HG03196 (cell line): ENCODE measurements at regions not wholly inside any gene's neighbourhood (a gene's known extent, or its start where the extent isn't known, plus 50 kb on each side); places are given as distances from the start of the nearest gene placed in this dataset.

ENCODE experiments used
- ATAC-seq: cut with Tn5 transposase; IDR thresholded peaks from one replicate; pipeline ENCODE4 v1.9.1; 2021; ENCODE audit not compliant: unreplicated experiment

DNA sequence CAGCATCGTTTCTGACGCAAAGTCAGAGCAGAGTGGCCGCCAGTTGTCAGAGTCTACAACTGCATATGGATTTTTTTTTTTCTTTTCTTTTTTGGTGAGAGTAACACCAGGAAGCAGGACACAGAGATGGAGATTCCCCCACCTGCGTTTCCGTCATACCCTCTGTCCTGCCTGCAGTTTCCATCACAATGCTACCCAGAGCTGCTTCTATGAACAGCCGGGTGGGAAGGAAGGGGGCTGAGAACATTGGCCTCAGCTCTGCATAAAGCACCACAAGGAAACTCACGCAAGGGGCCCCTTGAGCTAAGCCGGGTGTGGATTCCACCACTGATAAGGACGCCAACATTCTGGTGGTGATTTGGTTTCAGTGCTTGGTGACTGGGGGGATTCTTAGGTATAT is 183.5 kb upstream of the AFDN start:
- no peak for ATAC-seq

DNA sequence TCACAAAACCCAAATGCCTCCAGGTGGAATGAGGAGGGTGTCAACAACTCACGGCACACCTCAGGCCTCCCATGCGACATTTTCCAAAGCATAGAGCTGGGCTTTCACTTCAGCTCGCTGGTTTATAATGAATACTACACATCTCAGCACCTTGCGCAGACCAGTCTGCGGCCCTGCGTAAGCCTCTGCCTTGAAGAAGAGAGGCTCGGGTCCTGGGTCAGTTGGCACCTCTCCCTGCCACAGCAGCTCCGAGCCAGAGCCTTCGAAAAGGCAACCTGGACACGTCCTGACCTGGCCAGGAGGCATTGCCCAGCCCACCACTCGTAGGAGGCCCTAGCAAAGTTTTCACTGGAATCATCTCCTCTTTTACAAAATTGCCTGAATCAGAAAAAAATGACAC is 183.0 kb upstream of the AFDN start:
- no peak for ATAC-seq

DNA sequence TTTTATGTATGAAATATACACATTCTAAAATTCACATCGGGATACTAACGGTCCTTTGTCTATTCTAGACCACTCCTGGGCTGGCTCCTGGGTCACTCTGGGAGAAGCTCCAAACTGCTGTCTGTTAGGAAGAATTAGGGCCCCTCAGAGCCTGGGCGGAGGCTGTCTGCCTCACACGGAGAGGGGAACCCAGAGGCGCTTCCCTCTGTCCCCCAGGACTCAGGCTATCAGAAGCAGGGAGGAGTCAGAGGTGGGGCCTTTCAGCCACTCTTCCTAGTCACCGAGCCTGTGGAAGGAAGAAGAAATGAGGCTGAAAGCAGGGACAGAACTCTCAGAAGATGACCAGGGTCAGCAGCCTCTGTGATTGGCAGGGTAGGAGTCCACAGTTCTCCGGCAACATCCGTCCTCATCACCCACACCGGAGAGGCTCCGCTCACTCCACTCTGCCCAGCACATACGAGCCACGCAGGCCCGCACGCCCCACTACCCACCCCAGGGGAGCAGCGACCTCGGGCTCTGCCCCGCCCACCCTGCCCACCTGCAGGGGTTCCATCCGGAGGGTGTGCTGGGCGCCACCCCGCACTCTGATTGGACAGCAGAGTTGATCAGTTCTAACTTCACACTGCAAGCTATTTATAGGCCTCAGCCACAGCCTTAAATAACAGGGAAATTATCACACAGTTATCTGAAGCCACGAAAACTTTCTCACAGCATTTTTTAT is 182.1 kb upstream of the AFDN start:
- no peak for ATAC-seq

DNA sequence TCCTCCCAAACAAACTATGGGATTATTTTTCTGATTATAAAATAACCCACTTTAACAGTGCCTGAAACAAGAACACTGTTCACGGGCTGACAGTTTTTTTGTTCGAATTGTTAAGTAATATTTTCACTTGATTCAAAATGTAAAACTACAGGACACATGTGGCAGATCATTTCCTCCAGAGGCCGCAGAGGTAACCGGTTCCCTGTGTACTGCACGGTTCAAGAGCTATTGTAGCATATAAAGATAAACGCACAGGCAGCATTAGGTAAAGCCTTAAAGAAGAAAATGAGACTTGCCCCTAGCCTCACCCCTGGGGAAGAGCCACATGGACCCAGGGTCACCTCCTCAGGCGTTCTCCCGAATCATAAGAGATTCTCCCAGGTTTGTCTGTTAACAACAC is 181.3 kb upstream of the AFDN start:
- no peak for ATAC-seq

DNA sequence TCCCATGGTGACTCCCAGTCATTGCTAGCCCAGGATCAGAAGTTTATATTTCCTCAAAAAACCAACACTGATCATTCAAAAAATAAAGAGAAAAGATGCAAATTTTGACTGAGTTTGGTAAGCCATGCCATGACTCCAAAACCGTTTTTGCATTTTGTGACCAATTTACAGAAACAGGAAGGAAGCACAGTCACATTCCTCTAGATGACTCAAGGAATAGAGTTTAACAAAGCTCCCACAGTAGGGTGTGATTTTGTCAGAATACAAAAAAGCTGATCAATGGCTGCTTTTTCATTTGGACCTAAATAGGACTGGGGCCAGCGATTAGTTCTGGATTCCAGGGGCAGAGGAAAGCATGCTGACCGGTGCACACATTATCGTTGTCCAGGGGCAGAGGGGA is 179.4 kb upstream of the AFDN start:
- ATAC-seq, result no peak

DNA sequence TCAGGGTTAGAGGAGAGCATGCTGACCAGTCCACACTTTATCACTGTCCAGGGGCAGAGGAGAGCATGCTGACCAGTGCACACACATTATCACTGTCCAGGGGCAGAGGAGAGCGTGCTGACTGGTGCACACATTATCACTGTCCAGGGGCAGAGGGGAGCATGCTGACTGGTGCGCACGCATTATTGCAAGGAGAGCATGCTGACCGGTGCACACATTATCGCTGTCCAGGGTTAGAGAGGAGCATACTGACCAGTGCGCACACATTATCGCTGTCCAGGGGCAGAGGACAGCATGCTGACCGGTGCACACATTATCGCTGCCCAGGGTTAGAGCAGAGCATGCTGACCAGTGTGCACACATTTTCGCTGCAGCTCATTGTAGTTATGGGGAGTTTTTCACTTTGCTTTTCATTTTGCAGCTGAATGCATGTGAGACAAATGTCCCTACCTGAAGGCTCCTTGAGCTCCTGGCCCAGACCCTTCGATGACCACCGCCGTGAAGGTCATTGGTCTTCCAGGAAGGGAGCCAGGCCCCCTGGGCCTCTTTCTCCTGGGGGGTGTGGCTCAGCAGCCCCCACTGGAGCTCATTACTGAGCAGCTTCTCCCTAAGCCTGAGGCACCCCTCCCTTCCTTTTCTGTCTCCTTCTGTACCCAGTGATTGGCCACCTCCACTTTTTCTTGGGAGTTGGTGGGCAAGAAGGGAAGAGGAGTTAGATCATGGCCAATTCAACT is 178.8 kb upstream of the AFDN start:
- ATAC-seq, result no peak

DNA sequence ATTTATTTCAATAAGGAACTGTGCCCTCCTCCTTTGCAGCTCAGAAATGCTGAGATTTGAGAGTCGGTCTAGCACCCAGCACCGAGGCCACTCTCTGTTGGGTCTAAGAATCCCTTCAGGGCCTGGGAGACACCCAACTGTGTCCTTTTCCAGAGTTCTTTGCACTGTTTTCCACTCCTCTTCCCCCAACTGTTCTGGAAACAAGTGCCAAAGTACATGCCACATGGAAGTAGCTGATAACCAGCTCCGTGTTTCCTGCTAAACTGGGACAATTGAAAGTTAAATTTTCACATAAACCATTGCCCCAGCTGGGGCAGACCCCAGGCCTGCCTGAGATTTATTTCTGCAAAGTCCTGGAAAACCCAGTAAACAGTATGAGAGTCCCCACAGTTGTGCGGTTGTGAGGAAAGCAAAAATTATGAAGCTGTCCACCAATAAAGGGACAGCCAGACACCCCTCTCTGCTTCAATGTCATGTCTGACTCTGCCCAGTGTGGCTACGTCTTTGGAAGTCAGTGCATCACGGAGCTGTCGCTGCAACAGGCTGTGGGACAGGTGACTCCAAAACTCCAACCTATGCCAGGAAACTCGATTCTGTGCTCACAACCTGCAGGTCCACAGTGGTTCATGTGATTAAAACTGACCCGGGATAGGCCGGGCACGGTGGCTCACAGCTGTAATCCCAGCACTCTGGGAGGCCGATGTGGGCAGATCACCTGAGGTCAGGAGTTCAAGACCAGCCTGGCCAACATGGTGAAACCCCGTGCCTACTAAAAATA is 178.0 kb upstream of the AFDN start:
- ATAC-seq, result no peak

DNA sequence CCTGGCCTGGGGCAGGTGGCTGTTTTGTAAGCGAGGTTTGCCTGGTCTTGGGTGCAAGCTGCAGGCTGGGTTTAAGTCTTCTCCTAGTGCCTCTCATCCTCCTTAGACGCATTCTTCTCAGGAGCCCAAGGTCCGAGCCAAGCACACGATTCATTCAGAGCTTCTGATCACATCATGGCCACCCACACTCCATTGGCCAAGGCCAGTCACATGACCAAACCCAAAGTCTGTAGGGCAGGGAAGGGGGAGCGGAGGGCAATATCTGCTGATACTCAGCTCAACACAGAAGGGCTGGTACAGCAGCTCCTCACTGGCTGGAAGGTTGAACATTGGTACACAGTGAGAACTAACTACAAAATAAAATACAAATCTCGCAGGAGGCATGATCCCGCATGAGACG is 177.2 kb upstream of the AFDN start:
- ATAC-seq, result no peak

DNA sequence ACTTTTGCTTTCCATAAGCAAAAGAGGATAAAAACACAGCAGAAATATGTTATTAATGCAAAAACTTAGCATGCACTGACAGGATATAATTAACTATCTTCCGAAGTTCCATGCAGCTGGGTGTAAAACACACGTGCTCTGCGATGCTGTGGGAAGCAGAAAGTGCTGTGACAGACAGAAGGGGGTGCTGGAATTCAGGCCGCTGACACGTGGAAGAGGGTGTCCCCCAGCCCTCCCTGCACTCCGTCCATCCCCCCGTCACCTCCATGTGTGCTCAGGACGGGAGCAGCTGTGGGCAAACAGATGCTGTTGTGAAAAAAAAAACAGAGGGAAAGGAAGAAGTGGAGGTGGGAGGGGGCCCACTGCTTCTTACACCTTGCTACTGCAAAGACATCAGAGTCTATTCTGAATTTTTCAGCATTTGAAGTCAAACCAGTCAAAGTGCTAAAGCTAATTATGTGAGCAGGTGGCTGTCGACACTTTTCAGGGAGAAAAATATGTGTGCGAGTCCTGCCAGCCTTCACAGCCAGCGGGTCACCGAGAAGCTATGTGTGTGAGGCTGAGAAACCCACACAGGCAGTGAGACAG is 175.9 kb upstream of the AFDN start:
- ATAC-seq, result no peak

DNA sequence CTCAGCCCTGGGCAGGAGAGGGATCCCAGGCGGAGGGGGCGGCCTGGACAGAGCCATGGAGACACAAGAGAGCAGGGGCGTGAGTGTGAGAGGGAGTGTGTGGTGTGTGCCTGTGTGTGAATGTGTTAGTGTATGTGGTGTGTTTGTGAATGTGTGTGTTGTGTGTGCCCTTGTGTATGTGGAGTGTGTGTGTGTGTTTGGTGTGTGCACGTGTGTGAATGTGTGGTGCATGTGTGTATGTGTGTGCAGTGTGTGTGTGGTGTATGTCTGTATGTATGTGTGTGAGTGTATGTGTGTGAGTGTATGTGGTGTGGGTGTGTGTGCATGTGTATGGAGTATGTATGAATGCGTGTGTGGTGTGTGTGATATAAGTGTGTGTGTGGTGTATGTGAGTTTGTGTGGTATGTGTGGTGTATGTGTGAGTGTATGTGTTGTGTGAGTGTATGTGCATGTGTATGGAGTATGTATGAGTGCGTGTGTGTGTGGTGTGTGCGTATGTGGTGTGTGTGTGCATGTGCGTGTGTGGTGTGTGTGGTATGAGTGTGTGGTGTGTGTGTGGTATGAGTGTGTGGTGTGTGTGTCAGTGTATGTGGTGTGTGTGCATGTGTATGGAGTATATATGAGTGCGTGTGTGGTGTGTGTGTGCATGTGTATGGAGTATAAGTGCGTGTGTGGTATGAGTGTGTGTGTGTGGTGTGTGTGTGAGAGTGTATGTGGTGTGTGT is 175.2 kb upstream of the AFDN start:
- ATAC-seq, result no peak

DNA sequence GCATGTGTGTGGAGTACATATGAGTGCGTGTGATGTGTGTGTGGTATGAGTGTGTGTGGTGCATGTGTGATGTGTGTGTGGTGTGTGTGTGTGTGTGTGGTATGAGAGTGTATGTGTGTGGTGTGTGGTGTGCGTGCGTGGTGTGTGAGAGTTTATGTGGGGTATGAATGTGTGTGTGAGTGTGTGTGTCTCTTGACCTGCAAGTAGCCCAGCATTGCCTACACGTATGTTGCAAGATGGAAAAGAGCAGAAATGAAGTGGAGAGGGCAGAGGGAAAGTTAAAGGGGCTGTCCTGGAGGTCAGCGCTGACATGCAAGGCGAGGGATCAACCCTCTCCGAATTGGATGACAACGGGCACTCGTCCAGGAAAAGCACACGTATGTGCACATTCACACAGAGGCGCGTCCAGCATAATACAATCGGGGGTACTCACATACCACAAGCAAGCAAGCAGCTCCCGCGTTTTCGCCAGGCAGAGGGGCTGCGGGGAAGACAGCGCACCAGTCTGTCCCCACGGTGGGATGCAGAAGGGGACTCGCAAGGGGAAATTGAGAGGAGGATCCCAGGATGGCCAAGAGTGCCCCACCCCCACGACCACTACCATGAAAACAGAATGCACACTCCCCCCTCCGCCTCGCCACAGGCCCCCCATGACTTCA is 174.5 kb upstream of the AFDN start:
- no peak for ATAC-seq

DNA sequence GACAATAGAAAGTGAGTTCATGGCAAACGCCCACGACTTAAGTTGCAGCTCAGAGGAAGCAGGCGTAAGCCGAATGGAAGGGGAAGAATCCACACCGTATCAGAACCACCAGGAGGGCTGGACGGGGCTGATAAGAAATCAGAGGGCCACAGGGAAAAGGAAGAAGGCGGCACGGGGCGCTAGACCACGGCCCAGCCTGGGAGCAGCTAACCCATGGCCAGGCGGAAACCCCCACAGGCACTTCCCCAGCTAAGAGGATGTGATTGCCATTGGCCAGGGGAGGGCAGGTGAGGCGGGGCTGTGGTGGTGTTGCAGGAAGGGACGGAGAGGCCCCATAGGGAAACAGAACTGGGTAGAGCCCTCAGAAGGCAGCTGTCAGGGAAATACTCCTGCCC is 174.0 kb upstream of the AFDN start:
- no peak for ATAC-seq

DNA sequence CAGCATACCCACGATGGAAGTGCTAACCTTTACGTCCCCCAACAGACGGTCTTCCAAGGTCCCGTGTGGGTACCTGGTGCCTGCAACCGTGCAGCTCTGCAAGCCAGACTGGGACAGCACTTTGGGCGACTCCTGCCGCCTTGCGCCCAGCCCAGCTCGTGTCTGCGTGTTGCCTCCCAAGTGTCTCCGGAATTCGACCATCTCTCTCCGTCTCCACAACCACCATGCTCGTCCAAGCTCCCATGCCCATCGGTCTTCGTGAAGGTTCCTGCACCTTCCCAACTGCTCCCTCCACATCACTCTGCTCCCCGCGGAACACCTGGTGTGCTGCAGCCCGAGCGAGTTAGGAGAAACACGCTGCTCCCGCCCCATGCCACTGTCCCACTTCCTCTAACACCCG is 173.2 kb upstream of the AFDN start:
- ATAC-seq, result no peak

DNA sequence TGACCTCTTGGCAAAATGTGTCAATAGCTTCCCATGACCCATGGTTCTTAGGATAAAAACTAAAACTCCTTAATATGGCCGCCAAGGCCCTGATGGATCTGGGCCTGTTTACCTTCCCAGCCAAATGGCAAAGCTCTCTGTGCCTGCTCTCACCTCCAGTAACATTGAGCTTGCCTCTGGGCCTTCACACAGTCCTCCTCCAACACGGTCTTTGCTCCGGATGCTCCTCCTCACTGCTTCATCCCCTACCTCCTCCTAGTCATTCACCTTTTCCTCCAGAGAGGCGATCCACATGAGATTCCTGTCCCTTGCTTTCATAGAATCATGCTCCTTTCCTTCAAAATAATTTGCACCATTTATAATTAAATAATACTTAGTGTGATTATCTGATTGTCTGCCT is 172.3 kb upstream of the AFDN start:
- no peak for ATAC-seq

DNA sequence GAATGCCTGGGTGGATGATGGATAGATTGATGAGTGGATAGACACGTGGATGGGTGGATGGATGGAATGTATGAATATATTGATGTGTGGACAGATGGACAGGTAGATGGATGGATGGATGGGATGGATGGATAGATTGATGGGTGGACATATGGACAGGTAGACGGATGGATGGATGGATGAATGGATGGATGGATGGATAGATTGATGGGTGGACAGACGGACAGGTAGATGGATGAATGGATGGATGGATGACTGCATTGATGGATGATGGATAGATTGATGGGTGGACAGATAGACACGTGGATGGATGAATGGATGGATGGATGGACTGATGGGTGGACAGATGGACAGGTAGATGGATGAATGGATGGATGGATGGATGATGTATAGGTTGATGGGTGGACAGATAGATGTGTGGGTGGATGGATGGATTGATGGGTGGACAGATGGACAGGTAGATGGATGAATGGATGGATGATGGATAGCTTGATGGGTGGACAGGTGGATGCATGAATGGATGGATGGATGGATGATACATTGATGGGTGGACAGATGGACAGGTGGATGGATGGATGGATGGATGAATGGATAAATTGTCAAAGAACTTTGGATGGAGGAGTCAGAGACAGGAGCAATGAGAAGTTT is 171.4 kb upstream of the AFDN start:
- ATAC-seq, result no peak

DNA sequence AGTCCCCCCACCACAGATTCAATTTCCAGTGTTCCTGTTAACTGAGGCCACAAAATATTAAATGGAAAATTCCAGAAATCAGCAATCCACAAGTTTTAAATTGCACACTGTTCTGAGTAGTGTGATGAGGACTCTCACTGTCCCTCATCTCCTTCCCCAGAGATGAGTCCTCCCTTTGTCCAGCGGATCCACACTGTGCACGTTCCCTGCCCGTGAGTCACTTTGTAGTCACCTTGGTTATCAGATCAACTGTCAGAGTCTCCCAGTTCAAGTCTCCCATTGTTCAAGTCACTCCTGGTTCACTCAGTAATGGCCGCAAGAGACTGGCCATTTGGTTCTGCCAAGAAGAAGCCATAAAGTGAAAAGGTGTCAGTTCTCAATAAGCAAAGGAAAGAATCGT is 168.6 kb upstream of the AFDN start:
- no peak for ATAC-seq

DNA sequence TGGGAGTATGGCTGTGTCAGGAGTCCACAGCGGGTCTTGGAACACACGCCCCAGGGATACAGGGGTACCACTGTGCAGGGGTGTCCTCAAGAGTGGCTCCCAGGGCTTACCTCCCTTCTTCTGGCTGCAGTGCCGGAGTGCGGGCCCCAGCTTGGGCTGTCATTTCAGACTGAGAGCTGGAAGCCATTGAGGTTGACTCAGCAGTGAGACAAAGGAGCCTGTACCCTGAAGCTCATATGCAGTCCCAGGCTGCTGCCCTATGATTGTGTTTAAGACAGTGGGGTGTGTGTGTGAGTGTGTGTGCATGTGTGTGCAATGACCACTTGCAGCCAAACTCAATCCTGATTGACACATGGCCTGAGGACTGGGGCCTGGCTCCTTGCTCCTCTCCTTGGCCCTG is 167.7 kb upstream of the AFDN start:
- no peak for ATAC-seq

DNA sequence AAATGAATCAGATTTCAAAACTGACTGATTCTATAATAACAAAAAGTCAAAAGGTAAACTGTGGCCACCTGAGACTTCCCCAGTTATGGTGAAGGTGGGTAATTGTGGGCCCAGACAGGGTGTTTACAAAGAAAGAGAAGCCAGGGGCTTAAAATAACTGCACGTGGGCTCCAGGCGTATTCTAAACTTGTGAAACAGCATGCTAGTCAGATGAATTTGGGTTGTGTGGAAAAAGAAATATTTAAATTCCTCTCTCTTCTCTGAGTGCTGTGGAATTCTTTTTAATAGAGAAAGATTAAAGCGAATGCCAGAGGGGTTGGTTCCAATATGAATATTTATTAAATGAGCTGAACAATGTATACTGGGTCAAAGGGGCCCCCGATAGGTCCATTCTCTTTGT is 166.3 kb upstream of the AFDN start:
- ATAC-seq, result no peak

DNA sequence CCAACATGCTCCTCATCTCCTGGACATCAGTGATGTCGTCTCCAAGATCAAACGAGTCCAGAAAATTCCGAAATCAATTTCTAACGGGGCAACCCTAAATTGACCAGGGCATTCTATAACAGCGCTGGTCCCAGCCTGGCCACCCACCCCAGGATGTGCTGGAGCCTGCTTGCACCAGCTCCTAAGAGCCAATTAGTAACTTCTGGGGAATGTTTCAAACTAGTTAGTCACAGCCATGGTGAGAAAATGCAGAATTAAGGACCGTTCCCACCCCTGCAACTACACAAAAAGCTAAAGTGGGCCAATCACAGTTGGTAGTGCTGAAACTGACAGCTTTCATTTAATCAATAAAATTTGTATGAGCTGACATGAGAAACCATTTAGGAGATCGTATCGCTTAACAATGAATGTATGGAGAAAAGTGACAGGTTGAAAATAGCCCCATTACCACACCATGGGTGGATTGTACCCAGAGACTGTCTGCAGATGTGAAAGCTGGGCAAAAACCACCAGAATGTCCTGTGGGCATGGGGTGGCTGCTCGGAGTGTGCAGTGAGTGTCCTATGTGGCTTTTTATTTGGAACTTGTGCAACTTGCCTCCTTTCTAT is 165.7 kb upstream of the AFDN start:
- ATAC-seq, result no peak
